Endothelial cell of umbilical vein (primary cell): ENCODE measurements at regions not wholly inside any gene's neighbourhood (a gene's known extent, or its start where the extent isn't known, plus 50 kb on each side); places are given as distances from the start of the nearest gene placed in this dataset.

Experiments used
- BruUV-seq: library from RNA; stranded (reverse); fragments of 400-500 nt; replicated peaks from 2 replicates; lab custom pipeline; 2021; lab: Mats Ljungman, UMichigan
- CTCF ChIA-PET: fragments of 300-600, 350-600 bp; sonication (Branson Sonifier 250); formaldehyde crosslinking; loops from one replicate; lab custom pipeline; 2021; ENCODE audit warnings: antibody characterized with exemption, inconsistent platforms; lab: Charles Lee
- POLR2A ChIA-PET: fragments of 300-600, 350-600 bp; sonication (Branson Sonifier 250); formaldehyde crosslinking; loops from one replicate; lab custom pipeline; 2021; ENCODE audit warnings: antibody characterized with exemption, inconsistent platforms; lab: Charles Lee
- DNase-seq: peaks from one replicate; pipeline ENCODE4 v3.0.0-alpha.2; 2011; ENCODE audit warnings: low read depth, low spot score
- FAIRE-seq: peaks from 2 replicates; lab custom pipeline; 2011; peaks lifted over from hg19 to GRCh38; lab: Jason Lieb, UNC
- H2AFZ ChIP-seq: 2 replicates; pipeline ENCODE4 v1.6.0; 2012; ENCODE audit warnings: low read depth, low read length, control low read depth, inconsistent platforms
- H3K27ac ChIP-seq: 2 replicates; pipeline ENCODE4 v1.5.1; 2011; ENCODE audit warnings: low read depth, mild to moderate bottlenecking, control low read depth, low read length, moderate library complexity; ENCODE audit not compliant: insufficient read depth
- H3K27me3 ChIP-seq, 2 experiments: 2 replicates each; pipeline versions ENCODE4 v1.6.0 to v1.6.1; 2011; ENCODE audit warnings: low read length in 2 of 2, mixed read lengths in 1 of 2; ENCODE audit not compliant: control insufficient read depth in 2 of 2, insufficient read depth in 2 of 2
- H3K36me3 ChIP-seq, 2 experiments: 2 replicates in 1 of 2; 3 replicates in 1 of 2; pipeline ENCODE4 v1.5.1; 2011; ENCODE audit warnings: low read length in 2 of 2, mild to moderate bottlenecking in 1 of 2, moderate library complexity in 1 of 2; ENCODE audit not compliant: control insufficient read depth in 2 of 2, insufficient read depth in 2 of 2; ENCODE audit errors: extremely low read depth in 1 of 2
- H3K4me1 ChIP-seq: 3 replicates; pipeline ENCODE4 v1.5.1; 2011; ENCODE audit warnings: mild to moderate bottlenecking, low read length; ENCODE audit not compliant: control insufficient read depth, insufficient read depth; ENCODE audit errors: extremely low read depth
- H3K4me2 ChIP-seq: 2 replicates; pipeline ENCODE4 v1.6.1; 2011; ENCODE audit warnings: low read length, control low read depth, mixed read lengths; ENCODE audit not compliant: insufficient read depth
- H3K4me3 ChIP-seq, 3 experiments: fragments of 200-600 bp in 1 of 3; sonication (generic), shearing (Covaris generic) in 1 of 3; replicated peaks in 1 of 3; 2 replicates each; pipeline ENCODE4 v1.5.1; 2011 to 2016; ENCODE audit warnings: control low read depth in 3 of 3, low read length in 3 of 3, mild to moderate bottlenecking in 2 of 3, inconsistent platforms in 1 of 3, low read depth in 1 of 3, moderate library complexity in 1 of 3; ENCODE audit not compliant: insufficient read depth in 1 of 3
- H3K79me2 ChIP-seq: 2 replicates; pipeline ENCODE4 v1.6.0; 2012; ENCODE audit warnings: low read length, inconsistent platforms; ENCODE audit not compliant: control insufficient read depth, insufficient read depth
- H3K9ac ChIP-seq: replicated peaks from 2 replicates; pipeline ENCODE3; 2011; ENCODE audit warnings: low read length, control low read depth; ENCODE audit not compliant: insufficient read depth; ENCODE audit errors: extremely low read depth
- H3K9me1 ChIP-seq: replicated peaks from 3 replicates; pipeline ENCODE4 v1.6.0; 2011; ENCODE audit warnings: mild to moderate bottlenecking, low read length; ENCODE audit not compliant: control insufficient read depth, insufficient read depth; ENCODE audit errors: extremely low read depth
- H3K9me3 ChIP-seq: replicated peaks from 2 replicates; pipeline ENCODE4 v1.5.1; 2012; ENCODE audit warnings: low read length, inconsistent platforms; ENCODE audit not compliant: control insufficient read depth, insufficient read depth
- H4K20me1 ChIP-seq: replicated peaks from 2 replicates; pipeline ENCODE3; 2011; ENCODE audit warnings: mild to moderate bottlenecking, low read length; ENCODE audit not compliant: control insufficient read depth, insufficient read depth; ENCODE audit errors: extremely low read depth
- CTCF ChIP-seq, 2 donors: IDR thresholded peaks; 1 replicate in 1 of 2; 2 replicates in 1 of 2; pipeline ENCODE4 v1.5.1; 2011; ENCODE audit warnings: low read length in 2 of 2, mild to moderate bottlenecking in 2 of 2, moderate library complexity in 2 of 2, control low read depth in 1 of 2, inconsistent platforms in 1 of 2, low read depth in 1 of 2; ENCODE audit not compliant: insufficient read depth in 1 of 2; ENCODE audit errors: extremely low read depth in 1 of 2
- EZH2 ChIP-seq: IDR thresholded peaks from 2 replicates; pipeline ENCODE4 v1.6.1; 2012; ENCODE audit warnings: borderline replicate concordance, low read depth, mild to moderate bottlenecking, moderate library complexity, low read length, inconsistent platforms; ENCODE audit not compliant: severe bottlenecking
- FOS ChIP-seq: IDR thresholded peaks from 2 replicates; pipeline ENCODE4 v1.6.1; 2011; ENCODE audit warnings: mild to moderate bottlenecking, low read length, moderate library complexity, borderline replicate concordance; ENCODE audit not compliant: insufficient read depth
- GATA2 ChIP-seq: IDR thresholded peaks from 2 replicates; pipeline ENCODE4 v1.7.0; 2011; ENCODE audit warnings: low read depth, mild to moderate bottlenecking, moderate library complexity, mixed read lengths, low read length; ENCODE audit not compliant: insufficient read length, insufficient read depth
- JUN ChIP-seq: IDR thresholded peaks from 2 replicates; pipeline ENCODE4 v1.6.1; 2011; ENCODE audit warnings: borderline replicate concordance, low read depth; ENCODE audit not compliant: insufficient read length, insufficient read depth
- MAX ChIP-seq: IDR thresholded peaks from 2 replicates; pipeline ENCODE4 v1.6.1; 2011; ENCODE audit not compliant: insufficient read depth, insufficient read length
- MYC ChIP-seq: IDR thresholded peaks from one replicate; pipeline ENCODE4 v1.6.1; 2011; ENCODE audit warnings: mild to moderate bottlenecking, low read depth, low read length
- POLR2A ChIP-seq: IDR thresholded peaks from 2 replicates; pipeline ENCODE4 v1.6.1; 2012; ENCODE audit warnings: low read depth, mild to moderate bottlenecking, control low read depth, low read length
- POLR2AphosphoS5 ChIP-seq: IDR thresholded peaks from 2 replicates; pipeline ENCODE4 v1.6.1; 2012; ENCODE audit warnings: low read depth, mild to moderate bottlenecking, control low read depth, low read length, moderate library complexity; ENCODE audit not compliant: insufficient read depth
- dilution Hi-C: fragments of 300-500 bp; cut with MboI; formaldehyde crosslinking; loops from one replicate; pipeline ENCODE4 v1.15.0; 2019; ENCODE audit warnings: low sequenced_read_pairs; ENCODE audit not compliant: extremely low pct_ligation_motif_present
- intact Hi-C: fragments of 100-400 bp; cut with micrococcal nuclease; formaldehyde crosslinking; loops from one replicate; pipeline ENCODE4 v1.10.0; 2022

DNA sequence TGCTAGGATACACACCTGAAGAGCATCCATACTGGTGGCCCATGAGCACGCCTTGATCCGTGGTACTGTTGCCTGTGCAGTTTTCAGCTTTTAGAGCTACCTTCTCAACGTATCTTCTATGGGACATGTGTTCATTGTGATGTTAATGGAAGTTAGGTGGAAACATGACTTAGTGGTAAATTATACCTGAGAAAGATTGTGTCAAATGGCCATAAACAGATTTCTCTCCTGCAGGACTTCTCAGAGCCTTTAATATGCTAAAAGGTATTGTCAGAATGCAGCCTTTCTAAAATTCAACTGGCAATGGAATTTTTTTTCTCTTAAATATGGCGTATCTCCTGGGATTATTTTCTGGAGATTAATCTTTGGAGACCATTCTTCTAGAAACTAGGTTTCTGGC, 148.5 kb downstream of the CDC5L start:
- Histone ChIP-seq H3K27me3 (no peaks in the 10 kb centered on the region), H3K36me3 (no peaks in the 10 kb centered on the region), H3K9ac (no peak overlapping the region), H4K20me1 (no peaks in the 10 kb centered on the region), H3K4me2 (no peak overlapping the region), H3K79me2 (no peaks in the 10 kb centered on the region), H3K9me1 (no peaks in the 10 kb centered on the region), H3K27ac (no peak overlapping the region), H3K9me3 (no peaks in the 10 kb centered on the region), H2AFZ (no peak overlapping the region), H3K4me1 (no peaks in the 10 kb centered on the region), H3K4me3 (no peak overlapping the region)
- no TSS peak for BruUV-seq
- DNase-seq (no peak), FAIRE-seq (no peak)
- TF ChIP-seq GATA2 (no peak), JUN (no peak), CTCF (IDR thresholded peaks at IDR 0.05; ENCODE audit: extremely low read depth in 1 of 2, insufficient read depth in 1 of 2, low read depth in 1 of 2, low read length in 2 of 2) (no peak), POLR2AphosphoS5 (no peak), EZH2 (no peak), POLR2A (no peak), MAX (no peak), MYC (no peak), FOS (no peak)
- ChIA-PET CTCF (interaction anchor here (0.6 to 0.7 kb wide), 2 partner anchors 57 to 120 kb away, joined by 3 read pairs; no protein-coding TSS in a partner anchor), POLR2A (no interaction called here)
- intact Hi-C loops (no loop called here), dilution Hi-C loops (no loop called here)
